ENCODE measurements at regions not wholly inside any gene's neighbourhood (a gene's known extent, or its start where the extent isn't known, plus 50 kb on each side); places are given as distances from the start of the nearest gene placed in this dataset.

DNA sequence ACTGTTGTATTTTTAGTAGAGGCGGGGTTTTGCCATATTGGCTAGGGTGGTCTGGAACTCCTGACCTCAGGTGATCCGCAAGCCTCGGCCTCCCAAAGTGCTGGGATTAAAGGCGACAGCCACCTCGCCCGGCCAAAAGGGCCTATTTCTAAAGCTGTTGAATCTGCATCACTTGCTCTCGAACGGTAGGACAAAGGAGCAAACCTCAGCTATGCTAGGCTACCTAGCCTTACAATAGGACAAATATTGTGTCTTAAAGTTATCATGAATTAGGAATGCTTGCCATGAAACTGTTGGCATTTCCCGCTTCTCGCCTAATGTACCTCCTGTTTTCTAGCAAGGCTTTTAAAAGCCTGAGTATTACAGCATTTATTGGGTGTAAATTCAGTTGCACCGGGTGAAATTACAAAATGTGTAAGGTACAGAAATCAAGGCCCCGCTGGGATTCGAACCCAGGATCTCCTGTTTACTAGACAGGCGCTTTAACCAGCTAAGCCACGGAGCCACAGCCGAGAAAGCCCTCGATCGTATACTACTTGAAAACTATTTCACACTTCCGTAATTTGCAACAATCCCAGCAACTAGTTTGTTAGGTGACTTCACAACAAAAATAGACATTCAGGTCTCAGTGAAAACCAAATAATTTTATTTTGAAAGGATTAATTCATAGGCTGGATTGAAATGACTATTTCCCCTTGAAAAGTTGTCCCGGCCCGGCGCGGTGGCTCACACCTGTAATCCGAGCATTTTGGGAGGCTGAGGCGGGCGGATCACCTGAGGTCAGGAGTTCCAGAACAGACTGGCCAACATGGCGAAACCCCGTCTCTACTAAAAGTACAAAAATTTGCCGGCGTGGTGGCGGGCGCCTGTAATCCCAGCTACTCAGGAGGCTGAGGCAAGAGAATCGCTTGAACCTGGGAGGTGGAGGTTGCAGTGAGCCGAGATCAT, 211.6 kb upstream of the ZNF184 start:
- TF ChIP-seq ZFX (CRISPR knock-in tag; IDR thresholded peaks at IDR 0.05; ENCODE audit: low read depth) (peak; percentile 40), NR1H2 (CRISPR knock-in tag; IDR thresholded peaks at IDR 0.05; ENCODE audit: borderline replicate concordance, low read depth) (no peak), CREB1 (IDR thresholded peaks at IDR 0.05) (no peak), CREB1 (CRISPR knock-in tag; IDR thresholded peaks at IDR 0.05) (peak; percentile 44; the same call in 1 of the 2 replicates), KAT7 (CRISPR knock-in tag; IDR thresholded peaks at IDR 0.05; ENCODE audit: borderline replicate concordance) (peak; percentile 61; the same call in 1 of the 2 replicates), FOXK2 (IDR thresholded peaks at IDR 0.05) (no peak), KMT2B (CRISPR knock-in tag; IDR thresholded peaks at IDR 0.05) (0 out of 2 replicates have a peak, but pooled peaks have one; percentile 57), ZKSCAN8 (CRISPR knock-in tag; IDR thresholded peaks at IDR 0.05; ENCODE audit: borderline replicate concordance) (peak; percentile 86; the same call in 1 of the 2 replicates), ZNF558 (CRISPR knock-in tag; IDR thresholded peaks at IDR 0.05; ENCODE audit: borderline replicate concordance) (no peak), ZSCAN30 (CRISPR knock-in tag; IDR thresholded peaks at IDR 0.05) (no peak), JUN (CRISPR knock-in tag; IDR thresholded peaks at IDR 0.05) (no peak), MZF1 (CRISPR knock-in tag; IDR thresholded peaks at IDR 0.05; ENCODE audit: borderline replicate concordance) (no peak), EHMT2 (IDR thresholded peaks at IDR 0.05; ENCODE audit: borderline replicate concordance, low read depth, low read length) (no peak; the same call in 1 of the 2 replicates), YY1 (IDR thresholded peaks at IDR 0.05; ENCODE audit: insufficient read depth, insufficient replicate concordance, low read depth, low read length) (no peak)

All from HepG2 (cell line).